GM19455 (cell line): ENCODE measurements at regions not wholly inside any gene's neighbourhood (a gene's known extent, or its start where the extent isn't known, plus 50 kb on each side); places are given as distances from the start of the nearest gene placed in this dataset.
"Not testable (repeated sequence)": the region's sequence is repeated elsewhere in the genome, so short reads cannot be mapped to it uniquely, and the experiment has no call there.

ENCODE experiments used
- ATAC-seq: cut with Tn5 transposase; IDR thresholded peaks from one replicate; pipeline ENCODE4 v1.9.1; 2021; ENCODE audit not compliant: unreplicated experiment

DNA sequence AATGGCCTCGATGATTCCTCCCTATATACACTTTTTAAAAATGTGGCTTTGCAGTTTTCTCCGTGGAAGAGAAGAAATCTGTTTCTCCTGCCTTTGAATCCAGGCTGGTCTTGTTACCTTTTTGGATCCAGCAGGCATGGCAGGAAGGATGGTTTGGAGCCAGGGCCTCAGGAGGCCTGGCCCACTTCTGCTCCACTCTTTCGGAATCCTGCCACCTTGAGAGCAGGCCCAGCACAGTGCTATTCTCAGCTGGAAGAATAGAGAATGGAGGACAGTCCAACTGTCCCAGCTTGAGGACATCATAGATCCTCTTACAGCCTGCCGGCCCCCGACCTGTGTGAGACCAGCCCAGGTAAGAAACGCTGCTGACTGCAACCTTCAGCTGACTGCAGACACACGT lies 421.5 kb downstream of the FUT8 start:
- ATAC-seq: no peak

DNA sequence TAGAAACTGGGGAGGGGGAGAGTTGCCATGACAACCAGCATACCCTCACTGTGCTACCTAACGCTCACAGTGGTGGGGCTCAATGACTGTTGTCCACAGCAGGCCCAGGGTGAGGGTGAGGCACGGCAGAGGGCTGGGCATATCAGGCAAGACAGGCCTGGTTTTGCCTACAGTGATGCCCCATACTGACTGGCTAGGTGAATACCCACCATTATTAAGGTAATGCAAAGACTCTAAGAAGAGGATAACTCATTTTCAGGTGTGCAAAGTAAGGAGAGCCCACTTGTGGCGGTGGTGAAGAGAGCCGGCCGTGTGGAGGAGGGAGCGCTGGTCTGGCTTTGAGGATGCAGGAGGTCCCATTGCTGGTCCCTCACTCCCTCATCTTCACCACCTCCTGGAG lies 422.3 kb downstream of the FUT8 start:
- no peak for ATAC-seq

DNA sequence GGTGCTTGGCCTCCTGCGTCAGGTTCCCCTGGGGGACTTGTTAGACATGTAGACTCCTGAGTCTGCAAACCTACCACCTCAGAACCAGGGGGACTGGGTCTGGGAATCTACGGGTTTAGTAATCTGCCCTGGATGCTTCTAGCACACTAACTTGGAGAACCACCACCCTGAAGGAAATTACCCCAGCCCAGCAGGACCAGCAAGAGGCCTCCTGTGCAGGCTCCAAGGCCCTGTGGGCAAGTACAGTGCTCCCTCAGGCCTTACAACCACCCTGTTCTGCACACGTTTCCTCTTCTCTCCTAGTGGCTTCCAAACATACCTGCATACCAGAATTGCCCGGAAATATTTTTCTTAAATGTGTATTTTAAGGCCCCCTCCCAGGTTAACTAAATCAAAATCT lies 423.0 kb downstream of the FUT8 start:
- ATAC-seq: no peak

DNA sequence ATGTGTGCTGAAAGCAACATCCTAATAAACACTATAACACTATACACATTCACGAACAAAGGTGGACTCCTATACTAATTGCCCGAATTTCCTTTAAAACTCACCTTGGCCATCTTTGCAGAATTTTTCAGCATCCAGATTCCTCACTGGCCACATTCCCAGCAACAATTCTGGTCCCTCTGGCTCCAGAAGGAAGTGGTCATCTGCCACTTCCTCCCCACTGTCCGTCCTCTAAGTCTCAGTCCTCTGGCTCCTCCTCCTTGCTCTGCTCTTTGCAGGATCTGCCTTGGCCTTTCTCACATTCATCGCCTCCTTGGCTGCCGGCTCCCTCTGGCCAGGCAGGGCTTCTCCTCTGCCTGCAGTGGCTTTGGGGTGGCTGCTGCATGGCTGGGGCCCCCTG lies 426.0 kb downstream of the FUT8 start:
- no peak for ATAC-seq

DNA sequence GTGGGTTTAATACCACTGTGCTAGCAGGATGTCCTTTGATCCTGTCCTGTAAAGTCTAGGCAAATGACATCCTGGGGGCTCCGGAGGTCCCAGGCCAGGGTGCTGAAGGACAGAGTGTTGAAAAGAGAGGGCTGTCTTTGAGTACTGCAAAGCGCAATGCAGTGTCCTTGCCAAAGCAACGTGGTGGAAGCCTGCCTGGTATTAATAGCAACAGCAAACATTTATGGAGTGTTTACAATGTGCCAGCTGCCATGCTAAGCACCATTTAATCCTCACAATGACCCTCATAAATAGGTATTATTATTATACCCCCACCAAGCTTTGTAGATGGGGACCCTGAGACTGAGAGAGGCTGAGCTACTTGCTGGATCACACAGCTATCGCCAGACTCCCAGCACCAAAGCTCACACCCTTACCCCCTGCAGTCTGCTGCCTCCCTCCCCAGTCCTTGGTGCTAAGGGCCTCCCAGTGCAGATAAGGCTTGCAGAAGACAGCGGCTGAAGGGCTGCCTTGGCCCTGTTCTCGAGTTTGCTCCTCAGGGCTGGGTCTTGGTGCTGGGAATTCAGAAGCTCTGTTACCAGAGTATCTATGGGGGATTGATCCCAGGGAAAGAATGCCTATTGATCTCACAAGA lies 427.7 kb downstream of the FUT8 start:
- ATAC-seq: no peak

DNA sequence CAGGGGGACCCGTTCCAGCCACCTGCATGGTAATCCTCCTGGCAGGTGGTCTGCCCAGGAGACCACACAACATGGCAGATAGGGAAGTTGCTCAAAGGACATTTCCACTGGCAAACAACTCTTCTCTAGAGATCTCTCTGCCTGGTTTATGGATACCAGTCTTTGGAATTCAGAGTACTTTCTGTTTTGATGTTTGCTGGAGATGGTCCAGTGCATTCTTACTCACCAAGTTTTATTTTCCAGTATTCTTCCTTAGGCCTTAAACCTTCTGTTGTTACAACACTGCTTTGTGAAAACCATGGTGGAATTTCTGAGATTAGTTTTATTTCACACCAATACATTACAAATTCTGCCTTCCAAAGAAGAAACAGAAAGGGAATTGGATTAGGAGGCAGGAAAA lies 428.3 kb downstream of the FUT8 start:
- ATAC-seq: no peak

DNA sequence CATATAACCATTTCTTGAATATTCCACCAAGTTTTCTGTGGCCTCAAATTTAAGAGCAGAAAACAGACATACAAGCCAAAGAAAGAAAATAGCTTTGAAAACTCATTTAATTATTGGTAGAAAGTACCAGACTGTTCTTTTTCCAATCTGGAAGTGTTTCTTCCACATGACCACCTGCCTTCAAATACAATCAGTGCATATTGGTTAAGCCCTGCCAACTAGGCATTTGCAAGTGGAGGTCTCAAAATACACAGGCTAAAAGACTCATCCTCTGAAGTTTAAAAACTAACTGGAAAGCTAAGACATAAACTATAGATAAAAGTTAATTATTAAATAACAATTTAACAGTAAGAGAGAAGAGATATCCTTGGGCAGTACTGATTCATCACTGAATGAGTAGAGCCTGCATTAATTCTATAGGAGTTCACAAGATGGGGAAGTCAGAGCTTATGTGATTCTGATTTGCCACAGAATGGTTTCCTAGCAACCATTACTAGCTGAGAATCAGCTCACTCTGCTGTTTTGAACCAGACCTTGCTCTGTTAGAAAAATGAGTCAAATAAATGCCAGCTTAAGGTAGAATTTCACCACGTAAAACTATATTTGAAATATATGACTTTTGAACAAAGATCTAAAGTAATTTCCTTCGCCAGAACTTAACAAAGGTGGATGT lies 433.8 kb downstream of the FUT8 start:
- no peak for ATAC-seq

DNA sequence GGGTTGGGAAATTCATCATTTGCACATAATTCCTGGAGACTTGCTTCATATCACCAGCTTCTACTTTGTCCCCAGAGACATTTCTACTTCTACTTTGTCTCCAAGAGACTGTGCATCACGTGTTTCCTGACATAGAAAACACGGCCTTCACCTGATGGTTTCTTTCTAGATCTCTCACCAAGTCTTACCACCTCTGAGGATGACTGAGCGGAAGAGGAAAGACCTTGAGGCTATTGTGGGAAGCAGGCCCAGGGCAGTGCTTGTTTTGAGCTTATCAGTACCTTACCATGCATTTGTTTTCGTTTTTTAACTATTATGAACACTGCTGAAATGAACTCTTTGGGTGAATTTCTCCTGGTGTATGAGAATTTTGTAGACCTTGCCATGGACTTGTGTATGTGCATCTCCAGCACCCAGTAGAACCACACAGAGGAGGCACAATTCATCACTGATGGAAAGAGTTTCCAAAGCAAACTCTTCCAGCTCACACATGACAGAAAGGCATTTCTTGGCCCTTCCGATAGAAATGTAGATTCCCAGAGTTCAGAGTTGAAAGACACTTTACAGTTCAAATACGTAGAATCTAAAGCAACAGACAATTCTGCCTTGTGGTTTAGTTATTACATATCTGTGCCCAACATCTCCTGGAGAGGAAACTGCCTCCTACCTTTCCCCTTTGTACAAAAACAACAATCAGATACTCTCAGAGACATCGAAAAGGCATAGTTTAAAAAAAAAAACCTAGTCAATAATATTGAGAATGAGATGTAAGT lies 434.7 kb downstream of the FUT8 start:
- ATAC-seq: peak; percentile 62

DNA sequence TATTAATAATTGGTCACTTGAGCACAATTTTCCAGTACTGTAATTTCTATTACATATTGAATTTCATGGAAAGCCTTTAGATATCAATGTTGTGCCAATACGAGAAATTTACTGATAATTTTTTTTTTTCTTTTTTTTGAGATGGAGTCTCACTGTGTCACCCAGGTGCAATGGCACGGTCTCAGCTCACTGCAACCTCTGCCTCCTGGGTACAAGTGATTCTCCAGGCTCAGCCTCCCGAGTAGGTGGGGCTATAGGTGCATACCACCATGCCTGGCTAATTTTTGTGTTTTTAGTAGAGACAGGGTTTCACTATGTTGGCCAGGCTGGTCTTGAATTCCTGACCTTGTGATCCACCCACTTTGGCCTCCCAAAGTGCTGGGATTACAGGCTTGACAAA lies 435.4 kb downstream of the FUT8 start:
- not testable (repeated sequence) for ATAC-seq

DNA sequence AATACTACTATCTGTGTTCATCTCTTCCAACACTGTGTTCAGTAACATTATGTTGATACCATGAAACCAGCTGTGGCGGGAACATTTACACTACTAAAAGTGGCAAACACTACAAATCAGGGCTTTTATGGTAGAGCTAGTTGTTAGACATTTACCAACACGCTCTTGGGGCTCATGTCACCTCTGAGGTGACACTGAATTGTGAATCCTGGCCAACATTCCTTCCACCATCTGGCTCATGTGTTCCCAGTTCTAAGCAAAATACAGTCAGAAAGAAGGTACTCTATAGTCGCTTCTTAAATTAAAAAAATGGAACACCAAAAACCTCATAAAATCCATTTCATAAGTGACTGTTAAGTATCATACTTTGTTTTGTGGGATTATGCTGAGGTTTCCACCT lies 436.6 kb downstream of the FUT8 start:
- ATAC-seq: no peak

DNA sequence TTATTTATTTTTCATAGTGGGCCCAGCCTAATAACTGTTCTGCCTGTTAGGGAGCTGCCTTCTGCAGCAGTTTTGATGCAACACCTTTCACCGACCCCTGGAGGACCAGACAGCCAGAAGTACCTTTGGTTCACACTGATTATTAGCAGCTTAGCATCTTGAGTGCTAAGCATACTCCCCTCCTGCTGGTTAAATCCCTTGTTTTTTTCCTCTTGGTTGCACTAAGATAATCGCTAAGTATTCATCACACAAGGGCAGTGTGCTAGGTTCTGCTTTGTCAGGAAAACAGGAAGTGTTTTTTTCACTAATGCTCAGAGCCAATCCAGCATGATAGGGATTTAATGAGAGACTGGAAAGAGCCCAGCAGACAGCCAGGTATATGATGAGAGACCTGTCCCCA lies 437.0 kb downstream of the FUT8 start:
- no peak for ATAC-seq

DNA sequence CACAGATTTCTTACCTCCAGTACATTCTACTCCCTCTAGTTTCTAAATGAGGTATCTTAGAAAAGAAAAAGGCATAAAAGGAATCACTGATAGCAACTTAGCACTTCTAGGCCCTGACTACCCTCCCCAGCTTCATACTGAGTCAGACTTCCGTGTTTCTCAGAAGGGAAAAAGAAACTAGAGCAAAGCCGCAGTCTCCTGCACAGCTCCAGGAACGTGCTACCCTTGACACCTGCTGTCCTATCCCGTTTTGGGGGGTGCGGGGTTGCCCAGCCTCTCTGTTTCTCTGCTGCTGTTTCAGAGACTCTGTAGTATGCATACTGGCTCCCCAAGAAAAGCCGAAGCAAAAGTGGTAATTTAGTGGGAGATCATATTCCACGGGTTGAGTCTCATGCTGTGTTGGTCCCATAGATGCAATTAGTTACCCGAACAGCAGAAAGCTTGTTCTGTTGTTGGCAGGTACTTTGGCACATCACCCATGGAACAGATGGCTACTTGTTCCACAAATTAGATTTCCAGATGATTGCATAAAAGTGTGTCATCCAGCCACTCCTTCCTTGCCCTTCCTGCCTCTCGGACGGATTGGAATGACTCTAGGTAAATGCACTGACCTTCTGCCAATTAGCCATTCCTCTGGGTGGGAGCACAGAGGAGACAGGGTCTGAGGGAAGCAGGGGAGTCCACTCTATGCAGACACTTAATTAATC lies 438.1 kb downstream of the FUT8 start:
- ATAC-seq: no peak

DNA sequence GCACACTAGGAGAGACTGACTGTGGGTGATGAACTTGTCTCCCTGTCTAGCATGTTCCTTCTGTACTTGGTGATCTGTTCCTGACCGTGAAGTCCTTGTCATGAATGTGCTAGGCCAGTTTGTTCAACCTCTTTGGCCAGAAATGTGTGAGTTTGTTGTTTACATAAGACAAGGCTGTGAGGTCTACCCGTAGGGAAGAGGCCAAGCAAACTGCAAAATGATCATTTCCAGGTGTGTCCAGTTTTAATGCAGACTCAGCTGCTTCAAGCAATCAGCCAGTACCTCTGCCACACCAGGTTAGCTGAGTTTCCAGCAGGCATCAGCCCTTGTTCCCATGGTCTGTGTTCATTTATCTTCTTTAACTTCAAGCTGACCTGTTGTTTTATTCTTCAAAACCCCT lies 440.2 kb downstream of the FUT8 start:
- no peak for ATAC-seq

DNA sequence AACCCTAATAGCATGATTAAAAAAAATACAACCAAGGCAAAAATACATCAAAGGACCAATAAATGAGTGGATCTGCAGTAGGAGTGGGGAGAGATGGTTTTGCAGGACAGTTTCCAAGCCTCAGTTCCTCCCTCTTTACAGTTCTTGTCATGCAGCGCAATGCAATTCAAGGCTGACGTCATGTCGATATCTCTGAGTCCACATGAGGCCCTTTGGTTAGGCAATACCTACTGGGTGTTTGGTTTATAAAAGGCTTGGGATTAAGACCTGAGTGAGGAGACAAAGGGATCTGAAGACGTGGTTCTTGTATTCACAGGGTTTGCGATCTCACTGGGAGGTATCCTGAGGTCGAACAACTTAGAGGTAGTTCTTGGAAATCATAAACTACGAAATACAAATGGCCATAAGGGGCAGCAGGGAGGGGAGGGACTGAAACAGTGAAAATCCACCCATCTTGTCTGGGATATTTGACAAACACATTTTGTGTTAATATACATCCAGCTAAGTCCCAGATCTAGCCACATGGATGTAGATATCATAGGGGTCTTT lies 441.0 kb downstream of the FUT8 start:
- ATAC-seq: no peak

DNA sequence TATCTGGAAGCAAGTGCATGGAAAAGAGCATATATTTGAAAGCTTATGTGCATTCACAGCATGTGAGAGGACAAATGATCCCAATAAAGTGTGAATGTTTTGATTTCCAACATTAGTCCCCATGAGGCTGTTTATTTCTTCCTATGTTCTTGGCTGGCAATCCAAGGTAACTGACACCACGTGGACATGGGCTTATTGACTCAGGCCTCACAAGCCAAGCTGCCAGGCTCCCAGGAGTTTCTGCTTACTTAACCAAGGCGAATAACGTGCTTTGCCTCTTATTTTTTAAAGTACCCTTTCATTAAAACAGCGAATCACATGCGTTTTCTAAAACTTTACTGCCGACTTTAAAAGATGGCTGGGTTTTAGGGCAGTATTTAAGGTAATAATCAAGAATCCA lies 441.7 kb downstream of the FUT8 start:
- ATAC-seq: no peak

DNA sequence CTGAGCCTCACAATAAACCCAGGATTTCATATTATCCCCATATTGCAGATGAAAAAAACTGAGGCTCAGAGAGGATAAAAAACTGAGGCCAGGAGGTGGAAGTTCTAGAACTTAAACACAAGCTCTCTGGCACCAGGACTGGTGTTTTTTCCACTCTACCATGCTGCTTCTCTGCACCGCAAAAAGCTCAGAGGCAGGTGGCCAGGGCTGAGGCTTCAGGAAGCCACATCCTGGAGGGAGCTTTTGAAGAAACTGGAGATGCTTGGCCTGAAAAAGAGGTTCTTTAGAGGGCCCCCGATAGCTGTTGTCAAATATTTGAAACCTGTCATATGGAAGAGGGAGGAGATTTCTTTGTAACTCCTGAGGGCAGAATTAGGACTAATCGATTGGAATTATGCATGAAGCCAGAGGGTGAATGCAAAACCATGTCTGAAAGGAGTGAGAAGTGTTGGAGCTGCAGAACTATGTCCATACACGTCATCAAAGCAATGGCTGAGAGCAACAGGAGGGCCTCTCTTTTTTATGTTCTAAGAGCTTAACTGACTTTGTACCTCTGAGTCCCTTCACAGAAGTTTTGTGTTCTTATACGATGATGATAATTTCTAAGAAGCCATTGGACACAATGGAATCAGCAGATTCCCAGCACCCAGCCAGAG lies 448.6 kb downstream of the FUT8 start:
- no peak for ATAC-seq

DNA sequence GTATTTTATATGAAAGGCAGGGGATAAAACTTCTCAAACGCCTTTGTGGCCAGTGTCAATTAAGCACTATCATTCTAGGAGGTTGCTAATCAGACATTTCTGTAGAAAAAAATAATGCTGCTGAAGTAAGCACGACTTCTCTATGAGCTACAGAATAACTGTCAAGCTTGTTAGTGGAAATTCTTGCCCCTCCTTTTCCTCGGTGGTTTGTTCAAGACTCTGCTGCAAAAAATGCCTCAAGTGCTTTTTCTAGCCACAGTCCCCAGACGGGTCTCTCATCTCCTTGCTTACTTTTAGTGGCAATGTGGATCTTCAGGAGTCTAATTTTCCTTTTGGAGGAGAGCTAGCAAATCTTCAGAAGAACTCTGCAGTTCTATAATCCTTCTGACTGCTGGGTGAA lies 452.0 kb downstream of the FUT8 start:
- ATAC-seq: no peak

DNA sequence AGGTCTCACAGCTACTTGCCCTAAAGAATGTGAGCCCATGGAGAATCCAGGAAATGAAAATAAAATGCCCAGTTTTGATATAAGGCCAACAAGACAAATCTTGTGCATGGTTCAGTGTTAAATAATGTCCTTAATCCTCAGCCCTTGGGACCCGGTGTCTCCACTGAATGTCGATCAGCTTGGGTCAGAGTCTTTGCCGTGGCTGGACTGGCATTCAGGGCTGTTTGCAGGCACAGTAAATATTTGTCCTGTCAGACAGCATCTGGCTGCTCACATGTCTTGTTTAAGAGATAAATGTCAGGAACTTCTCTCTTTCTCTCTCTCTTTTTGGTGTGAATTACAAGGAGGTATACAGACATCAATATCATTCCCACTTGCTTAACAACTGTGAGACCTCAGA lies 452.5 kb downstream of the FUT8 start:
- ATAC-seq: no peak

DNA sequence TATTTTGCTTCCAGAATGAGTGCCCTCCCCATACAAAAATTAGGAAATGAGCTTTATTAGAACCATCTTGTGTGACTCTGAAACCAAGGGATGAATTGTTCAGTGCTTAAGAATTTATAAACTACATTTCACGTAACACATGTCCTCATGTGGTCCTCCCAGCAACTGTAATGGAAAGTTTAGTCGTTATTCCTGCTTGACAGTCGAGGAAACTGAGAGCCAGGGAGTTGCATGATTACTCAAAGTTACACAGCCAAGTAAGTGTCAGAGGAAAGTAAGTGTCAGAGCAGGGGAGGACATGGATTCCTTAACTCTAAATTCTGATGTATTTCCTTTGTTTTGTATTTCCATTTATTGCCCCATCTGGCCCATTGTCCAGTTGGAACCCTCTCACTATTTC lies 453.9 kb downstream of the FUT8 start:
- ATAC-seq: no peak

DNA sequence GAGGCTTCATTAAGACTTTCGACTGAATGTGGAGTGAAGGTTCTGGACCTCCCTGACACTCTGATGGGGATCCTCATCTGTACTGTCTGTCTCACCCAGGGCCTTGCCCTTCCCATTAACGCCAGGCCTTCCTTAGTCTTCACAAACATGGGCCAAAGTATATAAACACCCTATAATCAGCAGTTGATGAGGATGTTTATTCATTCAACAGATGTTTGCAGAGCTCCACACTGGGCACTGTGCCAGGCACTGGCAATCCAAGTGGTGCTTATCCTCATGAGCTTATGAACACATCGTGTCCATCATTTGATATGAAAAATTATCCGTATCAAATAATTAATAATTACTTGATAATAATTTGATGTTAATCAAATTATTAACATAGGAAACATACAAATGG lies 454.4 kb downstream of the FUT8 start:
- ATAC-seq: no peak

DNA sequence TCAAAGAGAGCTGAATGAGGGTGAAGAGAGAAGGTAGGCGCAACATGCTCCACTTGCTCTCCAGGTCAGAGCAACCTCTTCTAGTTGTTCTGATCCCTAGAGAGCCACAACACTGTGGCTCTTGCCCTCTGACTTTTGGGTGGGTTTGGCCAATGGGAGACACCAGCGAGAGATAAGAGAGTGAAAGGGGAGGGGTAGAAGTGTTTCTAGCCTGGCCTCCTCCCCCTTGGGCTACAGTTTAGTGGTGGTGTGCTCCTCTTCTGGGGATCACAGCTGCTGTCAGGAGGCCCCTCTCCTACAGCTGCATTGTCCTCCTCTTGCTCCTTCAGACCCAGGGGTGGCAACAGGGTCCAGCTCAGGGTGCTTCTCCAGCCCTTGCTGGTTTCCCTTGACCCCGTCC lies 454.8 kb downstream of the FUT8 start:
- ATAC-seq: no peak
